IMR-90 (cell line): ENCODE measurements at regions not wholly inside any gene's neighbourhood (a gene's known extent, or its start where the extent isn't known, plus 50 kb on each side); places are given as distances from the start of the nearest gene placed in this dataset.

Source experiments
- BHLHE40 ChIP-seq: fragments of 150-350 bp; IDR thresholded peaks from 2 replicates; pipeline ENCODE4 v1.6.1; 2016; ENCODE audit warnings: mild to moderate bottlenecking, low read depth, low read length
- CEBPB ChIP-seq: IDR thresholded peaks from 2 replicates; pipeline ENCODE4 v1.6.1; 2012; ENCODE audit warnings: low read depth, low read length, improper control_type of control experiment
- MAFK ChIP-seq: IDR thresholded peaks from 2 replicates; pipeline ENCODE4 v1.6.1; 2012; ENCODE audit warnings: low read depth, low read length, improper control_type of control experiment
- MAZ ChIP-seq: IDR thresholded peaks from 2 replicates; pipeline ENCODE4 v1.6.1; 2012; ENCODE audit warnings: low read depth, mild to moderate bottlenecking, low read length, improper control_type of control experiment, moderate library complexity, borderline replicate concordance
- MXI1 ChIP-seq: IDR thresholded peaks from 2 replicates; pipeline ENCODE4 v1.6.1; 2012; ENCODE audit warnings: low read depth, mild to moderate bottlenecking, low read length, moderate library complexity, borderline replicate concordance
- NFE2L2 ChIP-seq: fragments of 150-350 bp; IDR thresholded peaks from 2 replicates; pipeline ENCODE4 v1.6.1; 2016; ENCODE audit warnings: low read depth, mild to moderate bottlenecking, low read length
- POLR2A ChIP-seq: IDR thresholded peaks from 2 replicates; pipeline ENCODE4 v1.6.1; 2012; ENCODE audit warnings: mild to moderate bottlenecking, low read depth, low read length
- RAD21 ChIP-seq: IDR thresholded peaks from 2 replicates; pipeline ENCODE4 v1.6.1; 2012; ENCODE audit warnings: low read length, improper control_type of control experiment
- RCOR1 ChIP-seq: IDR thresholded peaks from 2 replicates; pipeline ENCODE4 v1.6.1; 2012; ENCODE audit warnings: mild to moderate bottlenecking, low read length, improper control_type of control experiment; ENCODE audit not compliant: insufficient replicate concordance
- RFX5 ChIP-seq: IDR thresholded peaks from 2 replicates; pipeline ENCODE4 v1.8.0; 2012; ENCODE audit warnings: low read depth, mild to moderate bottlenecking, low read length, moderate library complexity
- TF ChIP-seq, protein P1 (sequence below): conservative IDR thresholded peaks from 2 replicates; pipeline ENCODE4 v1.5.1; 2012; ENCODE audit warnings: mild to moderate bottlenecking, low read depth, low read length, improper control_type of control experiment
- TF ChIP-seq, protein P2 (sequence below): fragments of 150-350 bp; IDR thresholded peaks from 2 replicates; pipeline ENCODE4 v1.6.1; 2016; ENCODE audit warnings: low read depth, mild to moderate bottlenecking, low read length, moderate library complexity, borderline replicate concordance
- TF ChIP-seq, protein P3 (sequence below): fragments of 150-350 bp; IDR thresholded peaks from 2 replicates; pipeline ENCODE4 v1.6.1; 2017; ENCODE audit warnings: mild to moderate bottlenecking, antibody characterized with exemption, low read length, low read depth

DNA sequence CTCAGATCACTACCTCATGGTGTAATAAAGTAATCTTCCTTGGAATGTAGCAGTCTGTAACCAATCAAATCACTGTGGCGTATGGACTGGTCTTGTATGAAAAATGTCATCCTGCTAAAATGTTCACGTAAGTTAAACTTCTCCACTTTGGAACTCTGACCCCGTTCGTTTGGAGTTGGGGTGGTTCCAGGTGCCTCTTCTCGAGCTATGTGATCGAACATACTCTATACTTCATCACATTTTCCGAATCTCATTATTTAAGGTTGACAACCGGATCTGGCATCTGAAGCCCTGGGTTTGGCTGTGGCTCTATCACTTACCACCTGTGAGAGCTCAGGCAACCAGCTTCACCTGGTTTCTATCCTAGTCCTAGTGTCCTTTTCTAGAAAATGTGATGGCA lies 148.0 kb upstream of the MYCN start:
- no peak for TF ChIP-seq MXI1
- TF ChIP-seq, protein P1, sequence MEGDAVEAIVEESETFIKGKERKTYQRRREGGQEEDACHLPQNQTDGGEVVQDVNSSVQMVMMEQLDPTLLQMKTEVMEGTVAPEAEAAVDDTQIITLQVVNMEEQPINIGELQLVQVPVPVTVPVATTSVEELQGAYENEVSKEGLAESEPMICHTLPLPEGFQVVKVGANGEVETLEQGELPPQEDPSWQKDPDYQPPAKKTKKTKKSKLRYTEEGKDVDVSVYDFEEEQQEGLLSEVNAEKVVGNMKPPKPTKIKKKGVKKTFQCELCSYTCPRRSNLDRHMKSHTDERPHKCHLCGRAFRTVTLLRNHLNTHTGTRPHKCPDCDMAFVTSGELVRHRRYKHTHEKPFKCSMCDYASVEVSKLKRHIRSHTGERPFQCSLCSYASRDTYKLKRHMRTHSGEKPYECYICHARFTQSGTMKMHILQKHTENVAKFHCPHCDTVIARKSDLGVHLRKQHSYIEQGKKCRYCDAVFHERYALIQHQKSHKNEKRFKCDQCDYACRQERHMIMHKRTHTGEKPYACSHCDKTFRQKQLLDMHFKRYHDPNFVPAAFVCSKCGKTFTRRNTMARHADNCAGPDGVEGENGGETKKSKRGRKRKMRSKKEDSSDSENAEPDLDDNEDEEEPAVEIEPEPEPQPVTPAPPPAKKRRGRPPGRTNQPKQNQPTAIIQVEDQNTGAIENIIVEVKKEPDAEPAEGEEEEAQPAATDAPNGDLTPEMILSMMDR, result no peak
- TF ChIP-seq, protein P2, sequence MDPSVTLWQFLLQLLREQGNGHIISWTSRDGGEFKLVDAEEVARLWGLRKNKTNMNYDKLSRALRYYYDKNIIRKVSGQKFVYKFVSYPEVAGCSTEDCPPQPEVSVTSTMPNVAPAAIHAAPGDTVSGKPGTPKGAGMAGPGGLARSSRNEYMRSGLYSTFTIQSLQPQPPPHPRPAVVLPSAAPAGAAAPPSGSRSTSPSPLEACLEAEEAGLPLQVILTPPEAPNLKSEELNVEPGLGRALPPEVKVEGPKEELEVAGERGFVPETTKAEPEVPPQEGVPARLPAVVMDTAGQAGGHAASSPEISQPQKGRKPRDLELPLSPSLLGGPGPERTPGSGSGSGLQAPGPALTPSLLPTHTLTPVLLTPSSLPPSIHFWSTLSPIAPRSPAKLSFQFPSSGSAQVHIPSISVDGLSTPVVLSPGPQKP, result no peak
- TF ChIP-seq RFX5, result no peak
- no peak for TF ChIP-seq MAFK
- no peak for TF ChIP-seq MAZ
- no peak for TF ChIP-seq POLR2A
- no peak for TF ChIP-seq RCOR1
- no peak for TF ChIP-seq NFE2L2
- TF ChIP-seq, protein P3, sequence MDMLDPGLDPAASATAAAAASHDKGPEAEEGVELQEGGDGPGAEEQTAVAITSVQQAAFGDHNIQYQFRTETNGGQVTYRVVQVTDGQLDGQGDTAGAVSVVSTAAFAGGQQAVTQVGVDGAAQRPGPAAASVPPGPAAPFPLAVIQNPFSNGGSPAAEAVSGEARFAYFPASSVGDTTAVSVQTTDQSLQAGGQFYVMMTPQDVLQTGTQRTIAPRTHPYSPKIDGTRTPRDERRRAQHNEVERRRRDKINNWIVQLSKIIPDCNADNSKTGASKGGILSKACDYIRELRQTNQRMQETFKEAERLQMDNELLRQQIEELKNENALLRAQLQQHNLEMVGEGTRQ, result no peak
- no peak for TF ChIP-seq RAD21
- no peak for TF ChIP-seq BHLHE40
- TF ChIP-seq CEBPB, result no peak
